Ureter (tissue), 1 donor: ENCODE measurements at regions not wholly inside any gene's neighbourhood (a gene's known extent, or its start where the extent isn't known, plus 50 kb on each side); places are given as distances from the start of the nearest gene placed in this dataset.
"Not testable (repeated sequence)": the region's sequence is repeated elsewhere in the genome, so short reads cannot be mapped to it uniquely, and the experiment has no call there.

ENCODE experiments used
- DNase-seq: peaks from one replicate; pipeline ENCODE4 v3.0.0-alpha.2; 2020; ENCODE audit warnings: low spot score
- donor health status: DM: yes; HTN: yes; CAD: no.

- DNase-seq, result peak; percentile 75
Observed at GRCh38 chrX:44675362-44676024, 132.8 kb upstream of the FUNDC1 start.

DNA sequence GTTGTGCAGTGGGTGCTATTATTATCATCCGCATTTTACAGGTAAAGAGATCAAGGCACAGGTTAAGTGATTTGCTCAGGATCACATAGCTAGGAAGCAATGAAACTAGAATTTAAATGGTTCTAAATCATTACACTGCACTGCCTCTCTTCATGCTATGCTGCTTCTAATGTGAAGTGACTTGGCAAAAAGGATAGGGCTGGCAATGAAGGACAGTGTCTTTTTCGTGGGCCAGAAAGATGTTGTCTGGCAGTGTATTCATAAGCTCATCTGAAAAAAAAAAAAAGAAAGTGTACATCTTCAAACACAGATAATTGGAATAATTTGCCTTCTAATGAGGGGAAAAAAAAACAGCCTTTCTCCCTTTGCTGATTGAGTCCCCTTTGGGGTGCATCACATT is 132.2 kb upstream of the FUNDC1 start:
- no peak for DNase-seq

DNA sequence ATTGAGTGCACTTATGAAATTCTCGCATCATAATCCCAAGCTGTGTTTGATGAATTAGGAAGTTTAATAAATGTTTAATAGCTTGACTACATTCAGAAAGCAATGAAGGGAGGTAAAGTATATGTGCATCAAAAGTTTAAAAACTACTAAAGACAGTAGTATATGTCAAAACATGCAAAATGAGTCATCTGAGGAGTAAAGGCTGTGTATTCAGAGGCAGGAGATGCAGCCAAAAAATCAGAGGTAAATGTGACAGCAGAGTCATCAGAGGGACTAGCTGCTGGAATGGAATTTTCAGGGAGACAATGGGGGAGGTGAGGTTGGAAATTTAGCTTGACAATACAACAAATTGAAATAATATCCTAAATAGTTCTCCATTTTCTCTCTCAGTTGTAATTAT is 127.0 kb upstream of the FUNDC1 start:
- DNase-seq, result no peak

GRCh38 chrX:44667771-44668170 is 125.1 kb upstream of the FUNDC1 start:
- no peak for DNase-seq

- not testable (repeated sequence) for DNase-seq
Observed at GRCh38 chrX:44657718-44658246, 115.1 kb upstream of the FUNDC1 start.

DNA sequence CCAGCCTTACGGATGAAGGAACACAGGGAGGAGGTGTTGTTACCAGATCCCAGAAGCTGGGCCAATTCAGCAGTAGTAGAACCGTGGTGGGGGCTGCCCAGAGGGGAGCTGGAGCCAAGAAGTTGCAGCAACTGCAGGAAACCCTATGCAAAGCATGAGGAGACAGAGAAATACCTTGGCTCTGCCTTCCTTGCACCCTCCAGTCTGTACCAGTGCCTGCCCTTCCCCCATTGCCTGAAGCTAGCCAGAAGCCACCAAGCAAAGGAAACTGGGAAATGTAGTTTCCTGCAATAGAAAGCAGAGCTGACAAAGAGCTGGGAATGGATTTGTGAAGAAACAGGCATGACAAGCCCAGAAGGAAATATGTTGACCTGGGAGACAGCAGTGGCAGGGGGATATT is 108.7 kb upstream of the FUNDC1 start:
- no peak for DNase-seq

DNA sequence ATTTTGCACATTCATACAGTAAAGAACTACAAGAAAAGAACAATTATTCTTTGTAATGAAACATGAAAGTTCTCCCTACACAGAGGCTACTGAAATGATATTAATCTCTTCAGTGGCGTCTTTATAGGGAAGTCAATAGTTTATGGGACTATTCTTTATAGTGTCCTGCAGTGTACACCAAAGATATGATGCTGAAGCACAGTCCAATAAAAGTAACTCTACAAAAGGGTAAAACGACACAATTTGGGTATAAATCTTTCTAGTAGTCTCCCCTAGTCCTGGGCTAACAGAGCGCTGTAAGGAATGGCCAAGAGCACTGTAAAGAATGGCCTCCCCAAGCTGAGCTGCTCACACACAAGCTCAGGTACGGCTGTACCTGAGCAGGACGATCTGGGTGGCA is 101.1 kb upstream of the FUNDC1 start:
- DNase-seq, result no peak

GRCh38 chrX:44637282-44637681 is 94.6 kb upstream of the FUNDC1 start:
- no peak for DNase-seq

DNA sequence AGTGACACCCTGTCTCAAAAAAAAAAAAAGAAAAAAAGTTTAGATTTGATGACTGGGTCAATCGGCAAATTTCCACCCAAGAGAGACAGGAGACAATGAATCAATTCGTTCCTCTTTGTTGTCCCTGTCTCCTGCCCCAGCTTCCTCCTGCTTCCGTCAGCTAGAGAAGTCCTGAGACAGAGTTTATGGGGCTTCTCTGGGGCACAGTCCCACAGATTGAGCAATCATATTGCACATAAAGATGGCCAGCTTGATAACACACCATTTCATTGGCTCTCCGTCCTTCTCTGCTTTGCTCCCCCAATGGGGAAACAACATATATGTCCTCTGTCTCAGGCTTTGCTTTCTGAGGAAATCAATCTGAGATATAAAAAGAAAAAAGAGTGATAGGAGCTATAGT is 78.4 kb upstream of the FUNDC1 start:
- peak; percentile 28 for DNase-seq

GRCh38 chrX:44619039-44619438 is 76.4 kb upstream of the FUNDC1 start:
- DNase-seq, result peak; percentile 31

DNA sequence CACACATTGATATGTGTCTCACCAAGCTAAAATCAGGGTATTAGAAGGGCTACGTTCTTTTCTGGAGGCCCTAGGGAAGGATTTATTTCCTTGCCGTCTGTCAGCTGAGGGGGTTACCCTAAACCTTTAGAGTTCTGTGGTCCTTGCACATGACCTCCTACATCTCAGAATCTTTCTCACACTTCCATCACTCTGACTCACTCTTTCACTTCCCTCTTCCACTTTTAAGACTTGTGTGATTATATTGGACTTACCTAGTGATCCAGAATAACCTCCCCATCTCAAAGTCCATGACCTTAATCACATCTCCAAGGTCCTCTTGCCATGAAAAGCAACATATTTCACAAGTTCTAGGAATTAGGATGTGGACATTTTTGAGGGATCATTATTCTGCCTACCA is 53.6 kb upstream of the FUNDC1 start:
- DNase-seq, result no peak
